T-helper 2 cell treated with Interferon-gamma antibody and Interleukin-4, amounts not matched to agents 5 μg/mL and 100 μg/mL, for 36 hours (primary cell): ENCODE measurements at regions not wholly inside any gene's neighbourhood (a gene's known extent, or its start where the extent isn't known, plus 50 kb on each side); places are given as distances from the start of the nearest gene placed in this dataset.
"Not testable (repeated sequence)": the region's sequence is repeated elsewhere in the genome, so short reads cannot be mapped to it uniquely, and the experiment has no call there.

ENCODE experiments used
- DNase-seq: peaks from one replicate; pipeline ENCODE4 v3.0.0; 2021; ENCODE audit warnings: low spot score
- H3K27ac Mint-ChIP-seq: one replicate; pipeline ENCODE4 v1.8.0; 2021; ENCODE audit warnings: mild to moderate bottlenecking, mixed read lengths
- H3K27me3 Mint-ChIP-seq: one replicate; pipeline ENCODE4 v1.8.0; 2021; ENCODE audit warnings: low read depth, mixed read lengths
- H3K36me3 Mint-ChIP-seq: one replicate; pipeline ENCODE4 v1.8.0; 2021; ENCODE audit warnings: low read depth, mixed read lengths
- H3K4me1 Mint-ChIP-seq: one replicate; pipeline ENCODE4 v1.8.0; 2021; ENCODE audit warnings: low read depth, mixed read lengths
- H3K4me3 Mint-ChIP-seq: one replicate; pipeline ENCODE4 v1.8.0; 2022; ENCODE audit warnings: mild to moderate bottlenecking, moderate library complexity, mixed read lengths
- H3K9me3 Mint-ChIP-seq: one replicate; pipeline ENCODE4 v1.8.0; 2021; ENCODE audit warnings: mixed read lengths

DNA sequence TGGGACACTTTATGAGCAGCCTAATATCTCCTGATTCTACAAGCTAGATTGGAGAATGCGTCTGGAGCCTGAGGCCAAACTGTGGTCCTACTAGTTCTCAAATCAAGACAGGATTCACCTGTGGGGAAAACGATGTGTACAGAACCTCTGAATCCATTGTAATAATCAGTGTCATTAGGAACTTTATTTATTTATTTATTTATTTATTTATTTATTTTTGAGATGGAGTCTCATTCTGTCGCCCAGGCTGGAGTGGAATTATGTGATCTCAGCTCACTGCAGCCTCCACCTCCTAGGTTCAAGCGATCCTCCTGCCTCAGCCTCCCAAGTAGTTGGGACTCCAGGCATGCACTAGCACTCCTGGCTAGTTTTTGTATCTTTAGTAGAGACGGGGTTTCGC is 52.6 kb upstream of the KIF26B start:
- not testable (repeated sequence) for DNase-seq, H3K27ac Mint-ChIP-seq, H3K9me3 Mint-ChIP-seq, H3K27me3 Mint-ChIP-seq, H3K36me3 Mint-ChIP-seq, H3K4me3 Mint-ChIP-seq, H3K4me1 Mint-ChIP-seq

- no peak for DNase-seq
- Mint-ChIP-seq H3K4me3 (no peak overlapping the region), H3K27ac (no peak overlapping the region), H3K9me3 (no peaks in the 10 kb centered on the region), H3K36me3 (no peaks in the 10 kb centered on the region), H3K4me1 (no peaks in the 10 kb centered on the region), H3K27me3 (no peaks in the 10 kb centered on the region)
Observed at GRCh38 chr1:245099401-245099800, 55.4 kb upstream of the KIF26B start.

GRCh38 chr1:245098924-245099323 is 55.9 kb upstream of the KIF26B start:
- no peaks in the 10 kb centered on the region for H3K27me3 Mint-ChIP-seq
- no peaks in the 10 kb centered on the region for H3K4me1 Mint-ChIP-seq
- no peaks in the 10 kb centered on the region for H3K36me3 Mint-ChIP-seq
- H3K9me3 Mint-ChIP-seq, result no peaks in the 10 kb centered on the region
- H3K27ac Mint-ChIP-seq, result no peak overlapping the region
- H3K4me3 Mint-ChIP-seq, result no peak overlapping the region
- no peak for DNase-seq

- H3K4me3 Mint-ChIP-seq, result no peak overlapping the region
- no peaks in the 10 kb centered on the region for H3K9me3 Mint-ChIP-seq
- H3K36me3 Mint-ChIP-seq, result no peaks in the 10 kb centered on the region
- no peaks in the 10 kb centered on the region for H3K4me1 Mint-ChIP-seq
- no peak overlapping the region for H3K27ac Mint-ChIP-seq
- DNase-seq, result no peak
- no peaks in the 10 kb centered on the region for H3K27me3 Mint-ChIP-seq
Observed at GRCh38 chr1:245096311-245097066, 58.3 kb upstream of the KIF26B start.

DNA sequence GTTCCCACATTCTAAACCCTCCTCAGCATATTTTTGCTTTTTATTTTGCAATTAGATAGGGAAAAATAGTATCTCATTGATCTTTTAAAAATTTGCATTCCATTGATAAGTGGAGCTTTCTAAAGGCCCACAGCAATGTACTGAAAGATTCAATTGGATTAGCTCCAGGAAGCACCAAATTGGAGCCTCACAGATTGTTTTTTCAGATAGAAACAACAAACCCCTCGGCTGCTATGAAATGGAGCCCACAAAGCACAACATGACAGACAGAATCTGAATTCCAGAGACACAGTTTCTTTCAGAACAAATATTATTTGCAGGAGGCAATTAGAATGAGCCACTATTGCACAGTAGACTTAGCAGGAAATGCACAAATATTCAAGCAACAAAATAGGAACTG is 58.9 kb upstream of the KIF26B start:
- H3K4me1 Mint-ChIP-seq, result no peaks in the 10 kb centered on the region
- no peaks in the 10 kb centered on the region for H3K36me3 Mint-ChIP-seq

GRCh38 chr1:245094954-245095353 is 59.8 kb upstream of the KIF26B start:
- DNase-seq, result no peak
- Mint-ChIP-seq H3K27me3 (no peaks in the 10 kb centered on the region), H3K36me3 (no peaks in the 10 kb centered on the region), H3K4me3 (no peak overlapping the region), H3K9me3 (no peaks in the 10 kb centered on the region), H3K4me1 (no peaks in the 10 kb centered on the region), H3K27ac (no peak overlapping the region)

More for the DNA sequence above, 58.9 kb upstream of the KIF26B start:
- H3K27ac Mint-ChIP-seq, result no peak overlapping the region
- no peak for DNase-seq
- H3K4me3 Mint-ChIP-seq, result no peak overlapping the region
- H3K27me3 Mint-ChIP-seq, result no peaks in the 10 kb centered on the region
- H3K9me3 Mint-ChIP-seq, result no peaks in the 10 kb centered on the region

GRCh38 chr1:245094092-245094491 is 60.7 kb upstream of the KIF26B start:
- H3K27ac Mint-ChIP-seq, result no peak overlapping the region
- H3K36me3 Mint-ChIP-seq, result no peaks in the 10 kb centered on the region
- no peaks in the 10 kb centered on the region for H3K9me3 Mint-ChIP-seq
- no peak overlapping the region for H3K4me3 Mint-ChIP-seq
- H3K4me1 Mint-ChIP-seq, result no peaks in the 10 kb centered on the region
- no peaks in the 10 kb centered on the region for H3K27me3 Mint-ChIP-seq
- DNase-seq, result no peak

- H3K9me3 Mint-ChIP-seq, result no peaks in the 10 kb centered on the region
- H3K36me3 Mint-ChIP-seq, result no peaks in the 10 kb centered on the region
- no peaks in the 10 kb centered on the region for H3K27me3 Mint-ChIP-seq
- no peak overlapping the region for H3K27ac Mint-ChIP-seq
- DNase-seq, result no peak
- H3K4me3 Mint-ChIP-seq, result no peak overlapping the region
- H3K4me1 Mint-ChIP-seq, result no peaks in the 10 kb centered on the region
Observed at GRCh38 chr1:245092638-245092976, 62.2 kb upstream of the KIF26B start.

DNA sequence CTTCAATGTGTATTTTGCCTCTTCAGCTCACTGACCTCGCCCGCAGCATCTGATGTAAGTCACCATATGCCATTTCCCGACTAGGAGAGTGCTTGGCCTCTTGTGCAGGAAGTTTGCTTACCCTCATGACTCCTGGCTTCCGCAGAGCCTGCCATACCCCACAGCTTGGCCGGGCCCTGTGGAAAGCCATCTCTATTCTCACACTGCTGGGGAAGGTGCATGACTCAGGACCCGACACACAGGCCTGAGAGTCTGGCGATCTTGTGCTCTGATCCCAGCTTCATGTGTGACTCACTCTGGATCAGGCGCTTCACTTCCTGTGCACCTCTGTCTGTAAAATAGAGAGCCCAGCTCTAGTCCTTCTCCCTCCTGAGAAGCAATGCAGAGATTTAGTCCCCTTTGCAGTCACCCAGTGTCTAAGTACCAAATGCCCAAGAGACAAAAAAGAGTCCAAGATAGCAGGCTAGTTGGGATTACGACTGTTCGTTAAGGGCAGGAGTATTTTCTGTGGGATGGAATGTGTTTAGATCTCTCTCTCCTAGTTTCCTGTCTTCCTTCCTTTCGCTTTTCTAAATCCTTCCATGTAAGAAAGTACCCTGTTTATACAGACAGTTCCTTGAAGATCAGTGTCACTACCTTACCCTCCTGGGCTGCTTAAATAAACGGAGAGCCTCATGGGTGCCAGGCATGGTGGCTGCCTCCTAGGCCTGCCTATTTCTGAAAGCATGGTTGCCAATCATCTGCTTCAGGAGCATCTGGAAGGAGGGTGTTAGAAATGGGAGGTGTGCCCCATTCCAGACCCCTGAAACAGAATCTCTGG is 62.8 kb upstream of the KIF26B start:
- Mint-ChIP-seq H3K9me3 (no peaks in the 10 kb centered on the region), H3K4me3 (no peak overlapping the region), H3K27me3 (no peaks in the 10 kb centered on the region), H3K27ac (no peak overlapping the region), H3K4me1 (no peaks in the 10 kb centered on the region), H3K36me3 (no peaks in the 10 kb centered on the region)
- no peak for DNase-seq

- Mint-ChIP-seq H3K9me3 (no peaks in the 10 kb centered on the region), H3K4me1 (no peaks in the 10 kb centered on the region), H3K36me3 (no peaks in the 10 kb centered on the region), H3K4me3 (no peak overlapping the region), H3K27me3 (no peaks in the 10 kb centered on the region), H3K27ac (no peak overlapping the region)
- DNase-seq, result no peak
Observed at GRCh38 chr1:245091171-245091621, 63.6 kb upstream of the KIF26B start.

- Mint-ChIP-seq H3K36me3 (no peaks in the 10 kb centered on the region), H3K27ac (no peak overlapping the region), H3K9me3 (no peaks in the 10 kb centered on the region), H3K4me1 (no peaks in the 10 kb centered on the region), H3K4me3 (no peak overlapping the region), H3K27me3 (no peaks in the 10 kb centered on the region)
- DNase-seq, result no peak
Observed at GRCh38 chr1:245090491-245091090, 64.2 kb upstream of the KIF26B start.

GRCh38 chr1:245087723-245088122 is 67.1 kb upstream of the KIF26B start:
- DNase-seq, result no peak
- no peaks in the 10 kb centered on the region for H3K9me3 Mint-ChIP-seq
- H3K36me3 Mint-ChIP-seq, result no peaks in the 10 kb centered on the region
- no peak overlapping the region for H3K4me3 Mint-ChIP-seq
- no peak overlapping the region for H3K27ac Mint-ChIP-seq
- no peaks in the 10 kb centered on the region for H3K27me3 Mint-ChIP-seq
- no peaks in the 10 kb centered on the region for H3K4me1 Mint-ChIP-seq

- H3K27ac Mint-ChIP-seq, result no peak overlapping the region
- no peak overlapping the region for H3K4me3 Mint-ChIP-seq
- H3K36me3 Mint-ChIP-seq, result no peaks in the 10 kb centered on the region
- no peaks in the 10 kb centered on the region for H3K4me1 Mint-ChIP-seq
- H3K27me3 Mint-ChIP-seq, result no peaks in the 10 kb centered on the region
- no peaks in the 10 kb centered on the region for H3K9me3 Mint-ChIP-seq
- no peak for DNase-seq
Observed at GRCh38 chr1:245086389-245086969, 68.3 kb upstream of the KIF26B start.

DNA sequence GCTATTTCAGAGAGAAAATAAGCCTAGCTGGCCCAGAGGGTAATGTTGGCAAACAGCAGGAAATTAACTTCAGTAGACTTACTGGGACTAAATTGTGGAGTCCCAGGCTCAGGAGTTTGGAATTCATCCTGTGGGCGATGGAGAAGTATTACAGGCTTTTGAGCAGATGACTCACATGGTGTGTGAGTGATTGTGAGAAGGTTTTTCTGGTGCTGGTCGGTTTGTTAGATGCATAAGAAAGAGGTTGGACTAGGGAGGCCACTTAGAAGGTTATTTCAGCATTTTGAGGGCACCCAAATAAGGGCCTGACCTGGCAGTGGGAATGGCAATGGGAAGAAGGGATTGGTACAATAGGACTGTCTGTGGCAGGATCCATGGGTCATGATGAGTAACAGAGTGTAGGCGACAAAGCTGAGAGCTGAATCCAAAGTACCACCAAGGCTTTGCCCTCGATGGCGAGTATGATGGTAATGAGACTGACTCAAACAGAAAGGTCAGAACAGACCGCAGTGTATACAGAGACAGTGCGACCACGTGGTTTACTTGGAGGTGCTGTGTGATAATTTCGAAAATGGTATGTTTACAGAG is 69.2 kb upstream of the KIF26B start:
- Mint-ChIP-seq H3K4me1 (no peaks in the 10 kb centered on the region), H3K9me3 (no peaks in the 10 kb centered on the region), H3K4me3 (no peak overlapping the region), H3K36me3 (no peaks in the 10 kb centered on the region), H3K27ac (no peak overlapping the region), H3K27me3 (no peaks in the 10 kb centered on the region)
- no peak for DNase-seq
